Activated T-cell treated with anti-CD3 and anti-CD28 coated beads for 24 hours (primary cell): ENCODE measurements at regions not wholly inside any gene's neighbourhood (a gene's known extent, or its start where the extent isn't known, plus 50 kb on each side); places are given as distances from the start of the nearest gene placed in this dataset.

Experiments
- DNase-seq: peaks from one replicate; pipeline ENCODE4 v3.0.0-alpha.2; 2020; ENCODE audit warnings: low read depth

GRCh38 chr16:50469121-50469743 is 79.0 kb upstream of the NKD1 start:
- no peak for DNase-seq

GRCh38 chr16:50468749-50469078 is 79.5 kb upstream of the NKD1 start:
- no peak for DNase-seq

- DNase-seq, result no peak
Observed at GRCh38 chr16:50467943-50468748, 80.0 kb upstream of the NKD1 start.

DNA sequence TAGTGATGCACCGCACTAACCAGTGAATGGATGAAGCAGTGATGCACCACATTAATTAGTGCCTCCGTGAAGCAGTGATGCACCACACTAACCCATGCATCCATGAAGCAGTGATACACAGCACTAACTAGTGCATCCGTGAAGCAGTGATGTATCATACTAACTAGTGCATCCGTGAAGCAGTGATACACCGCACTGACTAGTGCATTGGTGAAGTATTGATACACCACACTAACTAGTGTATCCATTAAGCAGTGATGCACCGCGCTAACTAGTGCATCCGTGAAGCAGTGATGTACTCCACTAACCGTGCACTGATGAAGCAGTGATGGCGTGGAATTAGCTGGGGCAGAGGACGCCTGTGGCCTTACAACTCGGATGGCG is 80.6 kb upstream of the NKD1 start:
- DNase-seq, result no peak

- no peak for DNase-seq
Observed at GRCh38 chr16:50466170-50466569, 82.0 kb upstream of the NKD1 start.

- no peak for DNase-seq
Observed at GRCh38 chr16:50464325-50465290, 83.6 kb upstream of the NKD1 start.

DNA sequence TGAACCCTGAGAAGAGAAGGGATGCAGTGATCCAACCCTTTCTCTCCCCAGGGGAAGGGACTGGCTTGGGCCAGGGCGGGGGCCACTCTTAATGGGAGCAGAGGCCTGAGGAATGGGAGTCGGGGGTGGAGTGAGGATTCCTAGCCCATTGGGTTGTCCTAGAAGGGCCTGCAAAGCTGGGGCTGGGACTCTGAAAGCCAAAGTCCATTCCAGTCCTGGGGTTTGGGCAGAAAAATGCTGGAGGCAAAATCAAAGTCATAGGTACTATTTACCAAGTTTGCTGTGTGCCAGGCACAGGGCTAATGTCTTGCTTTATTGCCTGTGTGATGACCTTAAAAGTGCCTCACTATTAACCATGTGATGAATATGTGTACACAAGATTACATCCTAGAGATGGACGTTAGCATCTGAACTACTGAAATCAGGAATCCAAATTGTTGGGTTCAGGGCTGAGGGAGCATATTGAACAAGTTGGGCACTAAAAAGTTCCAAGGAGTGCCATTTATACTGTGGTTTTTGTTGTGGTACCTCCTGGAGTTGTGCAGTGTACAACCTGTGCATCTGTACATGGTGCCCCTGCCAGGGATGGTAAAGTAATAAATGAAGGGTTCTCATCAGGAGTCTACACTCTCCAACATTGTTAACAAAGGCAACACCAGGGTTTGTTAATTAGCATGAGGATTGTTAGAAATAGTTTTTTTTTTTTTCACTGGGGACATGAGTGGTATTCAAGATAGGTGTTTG is 84.4 kb upstream of the NKD1 start:
- DNase-seq, result no peak

DNA sequence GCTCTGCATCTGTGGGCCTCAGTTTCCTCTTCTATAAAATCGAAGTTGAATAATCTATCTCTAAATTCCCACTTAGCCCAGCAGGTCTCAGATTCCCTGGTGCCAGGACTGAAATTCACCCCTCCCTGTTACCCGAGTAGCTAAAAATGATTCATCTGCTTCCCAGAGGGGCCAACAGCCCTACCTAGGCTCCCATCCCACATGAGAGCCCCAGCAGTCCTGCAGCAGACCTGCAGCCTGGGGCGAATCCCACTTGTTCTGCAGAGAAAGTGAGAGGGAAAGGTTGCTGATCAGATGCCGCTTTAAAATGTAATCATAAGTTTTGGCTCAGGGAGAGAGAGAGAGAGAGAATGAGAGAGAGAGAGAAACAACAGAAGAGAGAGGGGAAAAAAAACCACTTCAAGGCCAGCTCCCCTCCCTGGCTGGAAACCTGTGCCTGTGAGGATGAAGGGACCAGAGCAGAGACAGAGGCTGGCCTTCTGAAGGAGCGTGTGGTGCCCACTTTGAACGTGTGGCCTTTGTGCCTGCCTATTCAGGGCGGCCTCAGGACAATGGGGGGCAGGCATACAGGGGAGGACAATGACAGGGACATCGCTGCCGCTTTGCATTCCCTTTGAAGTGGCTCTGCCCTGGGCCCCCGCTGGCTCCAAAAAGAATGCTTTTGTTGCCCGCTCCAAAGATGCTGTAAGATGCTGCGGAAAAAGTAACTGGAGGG is 85.2 kb upstream of the NKD1 start:
- no peak for DNase-seq

DNA sequence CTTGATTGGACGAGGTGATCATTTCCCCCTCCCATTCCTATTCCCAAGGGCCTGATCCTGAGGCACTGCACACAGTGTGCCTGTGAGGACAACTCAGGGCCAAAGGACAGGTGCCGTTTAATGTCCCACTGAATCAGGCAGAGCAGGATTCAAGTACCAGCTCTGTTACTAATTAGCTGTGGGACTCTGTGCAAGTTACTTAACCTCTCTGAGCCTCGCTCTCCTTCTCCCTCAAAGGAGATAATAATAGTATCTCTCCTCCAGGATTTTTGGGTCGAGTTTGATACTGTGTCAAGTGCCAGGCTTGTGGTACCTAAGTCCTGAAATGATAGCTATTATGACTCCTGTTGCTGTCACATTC is 86.8 kb upstream of the NKD1 start:
- no peak for DNase-seq

- DNase-seq, result no peak
Observed at GRCh38 chr16:50460538-50461399, 87.4 kb upstream of the NKD1 start.

- no peak for DNase-seq
Observed at GRCh38 chr16:50459496-50460080, 88.6 kb upstream of the NKD1 start.

DNA sequence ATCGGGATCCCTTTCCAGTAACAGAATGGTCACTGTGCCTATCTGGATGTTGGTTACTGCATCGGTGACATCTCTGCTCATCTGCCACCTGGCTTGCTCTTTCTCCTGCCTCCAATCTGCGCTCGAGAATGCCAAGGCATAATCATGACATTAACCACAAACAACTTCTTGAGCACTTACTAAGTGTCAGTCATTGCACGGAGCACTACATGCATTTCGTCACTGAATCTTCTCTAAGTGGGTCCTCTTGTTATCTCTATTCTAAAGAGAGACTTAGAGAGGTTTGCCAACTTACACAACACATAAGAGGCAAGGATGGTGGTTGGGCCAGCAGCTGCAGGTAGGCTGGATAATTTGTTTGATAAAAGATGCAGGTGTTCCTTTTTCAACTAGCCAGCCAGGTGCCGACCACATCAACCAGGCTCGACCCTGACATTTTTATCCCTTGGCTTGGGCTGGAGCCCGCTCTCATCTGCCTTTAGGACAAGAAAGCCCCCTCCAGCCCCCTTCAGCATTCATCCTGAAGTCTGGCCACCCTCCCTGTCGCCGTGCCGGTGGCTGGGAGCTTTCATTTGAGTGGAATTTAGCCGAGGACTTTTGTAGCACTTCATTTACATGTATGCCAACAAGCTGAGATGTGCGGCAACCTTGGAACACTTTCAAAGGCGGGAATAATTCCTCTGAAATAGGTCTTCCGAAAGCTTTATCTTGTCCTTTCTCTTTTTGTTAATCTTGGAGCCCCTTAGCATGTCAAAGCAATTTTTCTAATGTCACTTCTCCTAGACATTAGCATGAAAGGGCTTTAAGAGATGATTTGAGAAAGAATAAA is 89.3 kb upstream of the NKD1 start:
- no peak for DNase-seq

DNA sequence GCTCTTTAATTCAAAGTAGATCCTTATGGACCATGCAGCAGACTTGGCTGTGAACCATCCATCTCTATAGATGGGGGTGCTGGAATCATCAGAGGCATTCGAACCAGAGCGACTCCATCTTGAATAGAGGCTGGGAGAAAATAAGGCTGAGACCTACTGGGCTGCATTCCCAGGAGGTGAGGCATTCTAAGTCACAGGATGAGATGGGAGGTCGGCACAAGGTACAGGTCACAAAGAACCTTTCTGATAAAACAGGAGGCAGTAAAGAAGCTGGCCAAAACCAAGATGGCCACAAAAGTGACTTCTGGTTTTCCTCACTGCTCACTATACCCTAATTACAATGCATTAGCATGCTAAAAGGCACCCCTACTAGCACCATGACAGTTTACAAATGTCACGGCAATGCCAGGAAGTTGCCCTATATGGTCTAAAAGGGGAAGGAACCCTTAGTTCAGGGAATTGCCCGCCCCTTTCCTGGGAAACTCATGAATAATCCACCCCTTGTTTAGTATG is 89.2 kb upstream of the BRD7 start:
- DNase-seq, result no peak

DNA sequence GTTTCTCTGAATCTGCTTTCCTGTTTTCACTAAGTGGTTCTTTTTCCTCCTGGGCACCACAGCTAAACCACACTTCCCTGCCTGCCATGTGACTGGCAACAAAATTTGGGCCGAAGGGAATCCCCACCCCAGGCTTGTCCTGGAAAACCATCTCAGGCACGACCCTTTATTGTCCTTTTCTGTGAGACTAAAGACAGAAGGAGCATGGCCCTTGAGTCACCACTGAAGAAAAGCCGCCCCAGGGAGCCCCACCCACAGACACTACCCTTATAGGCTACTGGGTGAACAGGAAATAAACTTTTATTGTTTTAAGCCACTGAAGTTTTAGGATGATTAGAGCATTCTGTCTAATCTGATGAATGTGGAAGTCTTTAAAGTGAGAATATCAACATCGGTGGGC is 88.6 kb upstream of the BRD7 start:
- DNase-seq, result no peak

DNA sequence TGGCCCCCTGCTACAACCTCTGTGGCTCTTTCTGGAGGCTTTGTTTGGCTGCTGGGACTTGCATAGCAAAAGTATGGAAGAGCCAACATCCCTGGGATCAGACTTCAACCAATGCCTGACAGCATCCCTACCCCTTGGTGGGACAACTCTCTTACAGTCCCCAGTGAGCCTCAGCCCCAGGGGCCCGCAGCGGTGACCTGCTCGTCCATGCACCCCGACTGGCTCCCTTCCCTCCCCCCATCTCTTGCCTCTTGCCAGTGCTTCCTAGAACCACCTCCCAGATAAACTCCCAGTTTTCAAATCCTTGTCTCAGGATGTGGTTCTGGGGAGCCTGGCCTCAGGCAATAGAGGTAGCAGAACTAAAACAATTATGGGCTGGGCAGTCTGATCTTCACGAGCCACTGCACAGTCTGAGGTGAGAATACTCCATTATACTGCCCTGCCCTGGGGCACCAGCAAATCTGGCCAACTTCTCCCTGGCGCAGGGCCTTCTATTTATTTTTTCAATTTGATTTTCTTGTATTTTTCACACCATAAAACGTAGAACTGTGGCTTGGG is 86.6 kb upstream of the BRD7 start:
- no peak for DNase-seq

DNA sequence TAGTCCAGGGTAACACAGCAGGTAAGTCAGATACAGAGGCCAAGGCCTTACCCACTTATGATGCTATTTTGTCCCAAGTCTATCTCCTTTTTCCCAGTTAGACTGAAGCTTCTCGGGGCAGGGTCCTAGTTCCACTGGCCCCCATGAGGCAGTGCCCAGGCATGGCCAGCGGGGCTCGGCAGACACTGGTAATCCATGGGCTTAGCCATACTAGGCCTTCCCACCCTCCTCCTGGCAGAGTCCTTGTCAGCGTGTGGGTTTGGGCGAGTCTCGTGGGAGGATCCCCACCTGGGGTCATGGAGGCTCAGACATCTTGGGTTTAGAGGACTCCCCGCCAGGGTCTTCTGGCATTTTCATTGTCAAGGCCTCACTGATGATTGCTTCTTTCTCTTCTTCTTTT is 84.7 kb upstream of the BRD7 start:
- no peak for DNase-seq

GRCh38 chr16:50451951-50452508 is 83.2 kb upstream of the BRD7 start:
- DNase-seq, result no peak

DNA sequence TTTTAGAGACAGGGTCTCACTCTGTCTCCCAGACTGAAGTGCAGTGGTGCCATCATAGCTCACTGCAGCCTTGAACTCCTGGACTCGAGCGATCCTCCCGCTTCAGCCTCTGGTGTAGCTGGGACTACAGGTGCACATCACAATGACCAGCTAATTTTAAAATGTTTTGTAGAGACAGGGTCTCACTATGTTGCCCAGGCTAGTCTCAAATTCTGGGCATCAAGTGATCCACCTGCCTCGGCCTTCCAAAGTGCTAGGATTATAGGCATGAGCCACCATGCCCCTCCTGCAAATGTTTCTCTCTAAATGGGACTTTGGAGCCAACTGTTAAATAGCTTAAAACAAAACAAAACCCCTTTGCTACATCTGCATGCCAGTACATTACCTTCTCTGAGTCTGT is 82.2 kb upstream of the BRD7 start:
- no peak for DNase-seq
